HCT116 (cell line): ENCODE measurements at regions not wholly inside any gene's neighbourhood (a gene's known extent, or its start where the extent isn't known, plus 50 kb on each side); places are given as distances from the start of the nearest gene placed in this dataset.

Experiments used
- ATAC-seq: fragments of 200-7000 bp; cut with Tn5 transposase; 2 replicates; pipeline ENCODE4 v1.9.1; 2020; ENCODE audit warnings: mild to moderate bottlenecking, moderate library complexity
- BruUV-seq: library from RNA; stranded (reverse); fragments of 400-500 nt; replicated peaks from 2 replicates; lab custom pipeline; 2021; lab: Mats Ljungman, UMichigan
- CTCF ChIA-PET: fragments of 300-600 bp; sonication (Branson Sonifier 250); formaldehyde crosslinking; loops from one replicate; lab custom pipeline; 2021; ENCODE audit warnings: antibody characterized with exemption; lab: Charles Lee
- POLR2A ChIA-PET: fragments of 300-600, 350-600 bp; sonication (Branson Sonifier 250); formaldehyde crosslinking; loops from one replicate; lab custom pipeline; 2021; ENCODE audit warnings: antibody characterized with exemption; lab: Charles Lee
- RAD21 ChIA-PET, 2 experiments: fragments of 300-600 bp; sonication (Branson Sonifier 250); formaldehyde crosslinking; loops; one replicate each; lab custom pipeline; 2023; ENCODE audit warnings: low total read pairs in 2 of 2; ENCODE audit not compliant: uncharacterized antibody in 2 of 2, unreplicated experiment in 2 of 2, low non-redundant PET in 1 of 2; lab: Charles Lee
- DNase-seq: peaks from one replicate; pipeline ENCODE4 v3.0.0-alpha.2; 2010; ENCODE audit warnings: low read depth, low spot score
- H2AFZ ChIP-seq: fragments of 200-600 bp; shearing (Covaris generic), sonication (generic); 2 replicates; pipeline ENCODE4 v1.6.1; 2017; ENCODE audit warnings: low read depth, mixed run types, mixed read lengths, antibody characterized with exemption, low read length; ENCODE audit not compliant: poor library complexity, severe bottlenecking
- H3K27ac ChIP-seq: 2 replicates; pipeline ENCODE4 v1.5.1; 2012; ENCODE audit warnings: low read depth, low read length
- H3K27me3 ChIP-seq: fragments of 200-600 bp; sonication (generic); 2 replicates; pipeline ENCODE4 v1.6.1; 2016; ENCODE audit warnings: mixed run types, low read length, mixed read lengths; ENCODE audit not compliant: insufficient read depth
- H3K36me3 ChIP-seq, 2 experiments: fragments of 200-500 bp in 1 of 2; fragments of 200-600 bp in 1 of 2; sonication (Bioruptor generic) in 1 of 2; sonication (generic) in 1 of 2; 2 replicates each; pipeline versions ENCODE4 v1.5.1 to v1.6.1; 2014 to 2016; ENCODE audit warnings: low read length in 2 of 2, inconsistent platforms in 1 of 2, mixed read lengths in 1 of 2, mixed run types in 1 of 2; ENCODE audit not compliant: insufficient read depth in 2 of 2, control insufficient read depth in 1 of 2
- H3K4me1 ChIP-seq, 2 experiments: fragments of 200-600 bp in 1 of 2; sonication (generic) in 1 of 2; 2 replicates each; pipeline versions ENCODE4 v1.5.1 to v1.6.1; 2012 to 2017; ENCODE audit warnings: low read length in 2 of 2, inconsistent platforms in 1 of 2, mild to moderate bottlenecking in 1 of 2, mixed read lengths in 1 of 2, mixed run types in 1 of 2, moderate library complexity in 1 of 2; ENCODE audit not compliant: insufficient read depth in 2 of 2, control insufficient read depth in 1 of 2
- H3K4me2 ChIP-seq: fragments of 200-600 bp; sonication (generic); 2 replicates; pipeline ENCODE4 v1.6.1; 2017; ENCODE audit warnings: mixed run types, low read length, mixed read lengths
- H3K4me3 ChIP-seq, 2 experiments: fragments of 200-600 bp in 1 of 2; sonication (generic) in 1 of 2; replicated peaks in 1 of 2; 2 replicates each; pipeline ENCODE4 v1.5.1; 2011 to 2016; ENCODE audit warnings: low read length in 2 of 2, control low read depth in 1 of 2, low read depth in 1 of 2, mild to moderate bottlenecking in 1 of 2, mixed read lengths in 1 of 2, mixed run types in 1 of 2
- H3K79me2 ChIP-seq: fragments of 200-600 bp; sonication (generic); 2 replicates; pipeline ENCODE4 v1.6.1; 2017; ENCODE audit warnings: mild to moderate bottlenecking, mixed run types, low read length, moderate library complexity, mixed read lengths; ENCODE audit not compliant: insufficient read depth
- H3K9ac ChIP-seq: fragments of 200-600 bp; sonication (generic); 2 replicates; pipeline ENCODE4 v1.6.1; 2016; ENCODE audit warnings: low read length, mixed read lengths
- H3K9me2 ChIP-seq: fragments of 200-600 bp; sonication (generic), shearing (Covaris generic); 2 replicates; pipeline ENCODE4 v1.6.1; 2017; ENCODE audit warnings: mixed run types, mild to moderate bottlenecking, moderate library complexity; ENCODE audit not compliant: insufficient read depth
- H3K9me3 ChIP-seq, 2 experiments: fragments of 200-500 bp in 1 of 2; fragments of 200-600 bp in 1 of 2; sonication (Bioruptor generic) in 1 of 2; sonication (generic) in 1 of 2; 2 replicates each; pipeline ENCODE4 v1.6.1; 2014 to 2017; ENCODE audit warnings: low read length in 2 of 2, mixed read lengths in 2 of 2, inconsistent platforms in 1 of 2, low read depth in 1 of 2, mild to moderate bottlenecking in 1 of 2, mixed run types in 1 of 2, moderate library complexity in 1 of 2; ENCODE audit not compliant: control insufficient read depth in 1 of 2, insufficient read depth in 1 of 2
- H4K20me1 ChIP-seq: fragments of 200-600 bp; sonication (generic), shearing (Covaris generic); 2 replicates; pipeline ENCODE4 v1.6.1; 2017; ENCODE audit warnings: mixed run types, mild to moderate bottlenecking, moderate library complexity; ENCODE audit not compliant: insufficient read depth
- ATF3 ChIP-seq: IDR thresholded peaks from 2 replicates; pipeline ENCODE4 v1.6.1; 2012
- CBX3 ChIP-seq: IDR thresholded peaks from 2 replicates; pipeline ENCODE4 v1.6.1; 2012; ENCODE audit warnings: low read depth
- CEBPB ChIP-seq: IDR thresholded peaks from 2 replicates; pipeline ENCODE4 v1.6.1; 2012; ENCODE audit warnings: low read depth
- CTCF ChIP-seq, 3 experiments: fragments of 200-600 bp in 1 of 3; sonication (generic) in 1 of 3; IDR thresholded peaks in 2 of 3; conservative IDR thresholded peaks in 1 of 3; 2 replicates each; pipeline ENCODE4 v1.5.1; 2012 to 2017; ENCODE audit warnings: low read depth in 2 of 3, low read length in 2 of 3, antibody characterized with exemption in 1 of 3, borderline replicate concordance in 1 of 3, control low read depth in 1 of 3, mild to moderate bottlenecking in 1 of 3, mixed read lengths in 1 of 3, mixed run types in 1 of 3, moderate library complexity in 1 of 3; ENCODE audit not compliant: insufficient read depth in 1 of 3
- EGR1 ChIP-seq: IDR thresholded peaks from 2 replicates; pipeline ENCODE4 v1.6.1; 2012; ENCODE audit warnings: low read depth
- ELF1 ChIP-seq: IDR thresholded peaks from 2 replicates; pipeline ENCODE4 v1.6.1; 2012; ENCODE audit warnings: low read depth, borderline replicate concordance
- EZH2 ChIP-seq: fragments of 200-600 bp; sonication (generic); IDR thresholded peaks from 2 replicates; pipeline ENCODE4 v1.6.1; 2017; ENCODE audit warnings: antibody characterized with exemption, mixed run types
- EZH2phosphoT487 ChIP-seq: fragments of 200-600 bp; IDR thresholded peaks from 2 replicates; pipeline ENCODE4 v1.6.1; 2018; ENCODE audit warnings: antibody characterized with exemption, borderline replicate concordance
- JUND ChIP-seq: IDR thresholded peaks from 2 replicates; pipeline ENCODE4 v1.6.1; 2012
- MAX ChIP-seq: IDR thresholded peaks from 2 replicates; pipeline ENCODE4 v1.6.1; 2012
- RAD21 ChIP-seq: IDR thresholded peaks from 2 replicates; pipeline ENCODE4 v1.6.1; 2012; ENCODE audit warnings: low read depth, mild to moderate bottlenecking
- REST ChIP-seq: IDR thresholded peaks from 2 replicates; pipeline ENCODE4 v1.6.1; 2012; ENCODE audit warnings: low read depth
- SRF ChIP-seq: IDR thresholded peaks from 2 replicates; pipeline ENCODE4 v1.6.1; 2012; ENCODE audit warnings: low read depth
- TCF7L2 ChIP-seq: IDR thresholded peaks from 2 replicates; pipeline ENCODE4 v1.7.0; 2011; ENCODE audit warnings: borderline replicate concordance, inconsistent platforms; ENCODE audit not compliant: insufficient read depth, insufficient read length; ENCODE audit errors: extremely low read depth
- YY1 ChIP-seq: IDR thresholded peaks from 2 replicates; pipeline ENCODE4 v1.6.1; 2011; ENCODE audit warnings: low read length, low read depth, moderate library complexity, mild to moderate bottlenecking; ENCODE audit not compliant: insufficient replicate concordance; ENCODE audit errors: extremely low read depth
- ZBTB33 ChIP-seq: IDR thresholded peaks from 2 replicates; pipeline ENCODE4 v1.6.1; 2011; ENCODE audit warnings: mild to moderate bottlenecking, low read length, moderate library complexity; ENCODE audit not compliant: insufficient replicate concordance; ENCODE audit errors: extremely low read depth
- ZFX ChIP-seq: fragments of 450-650 bp; IDR thresholded peaks from 2 replicates; pipeline ENCODE4 v1.6.1; 2017
- ZNF274 ChIP-seq: fragments of 200-500 bp; sonication (Bioruptor generic); IDR thresholded peaks from 2 replicates; pipeline ENCODE4 v1.6.1; 2014; ENCODE audit warnings: mild to moderate bottlenecking, low read depth, low read length, inconsistent platforms
- intact Hi-C: fragments of 100-400 bp; cut with micrococcal nuclease; formaldehyde crosslinking; loops from 2 replicates; pipeline ENCODE4 v1.10.0; 2022

- H3K27me3 ChIP-seq, result no peaks in the 10 kb centered on the region
- H4K20me1 ChIP-seq, result no peaks in the 10 kb centered on the region
- no peak overlapping the region for H3K4me3 ChIP-seq
- ATAC-seq (no peak), DNase-seq (no peak)
- TF ChIP-seq EZH2phosphoT487, result no peak
- TF ChIP-seq CBX3, result no peak
- TF ChIP-seq REST, result no peak
- no peak for TF ChIP-seq CEBPB
- TF ChIP-seq EZH2, result no peak
- TF ChIP-seq MAX, result no peak
- no peak for TF ChIP-seq ATF3
- TF ChIP-seq SRF, result no peak
- no peak for TF ChIP-seq EGR1
- no peak for TF ChIP-seq ZBTB33
- TF ChIP-seq YY1, result no peak
- no peak for TF ChIP-seq ZNF274
- no peak for TF ChIP-seq ELF1
- TF ChIP-seq CTCF (IDR thresholded peaks at IDR 0.05 in 2 of 3, conservative IDR thresholded peaks at IDR 0.05 in 1 of 3; ENCODE audit: borderline replicate concordance in 1 of 3, insufficient read depth in 1 of 3, low read depth in 2 of 3, low read length in 2 of 3), result no peak
- TF ChIP-seq ZFX, result no peak
- TF ChIP-seq JUND, result no peak
- TF ChIP-seq TCF7L2, result no peak
- no peak for TF ChIP-seq RAD21
- no TSS peak for BruUV-seq
- intact Hi-C loops, result no loop called here
- no peaks in the 10 kb centered on the region for H3K36me3 ChIP-seq
- ChIA-PET RAD21 (no interaction called here), POLR2A (no interaction called here), CTCF (no interaction called here)
- no peaks in the 10 kb centered on the region for H3K9me3 ChIP-seq
- no peak overlapping the region for H3K4me2 ChIP-seq
- no peak overlapping the region for H2AFZ ChIP-seq
- H3K4me1 ChIP-seq, result peaks cover 0 to 3% of the 10 kb centered on the region in 2 experiments; a peak in 2 of 4 replicates
- H3K9ac ChIP-seq, result no peak overlapping the region
- H3K27ac ChIP-seq, result no peak overlapping the region
- H3K9me2 ChIP-seq, result no peaks in the 10 kb centered on the region
- no peaks in the 10 kb centered on the region for H3K79me2 ChIP-seq
These were observed 360.8 kb downstream of the GPATCH2 start for GRCh38 chr1:217270101-217270500.
